ENCODE measurements at regions not wholly inside any gene's neighbourhood (a gene's known extent, or its start where the extent isn't known, plus 50 kb on each side); places are given as distances from the start of the nearest gene placed in this dataset.

DNA sequence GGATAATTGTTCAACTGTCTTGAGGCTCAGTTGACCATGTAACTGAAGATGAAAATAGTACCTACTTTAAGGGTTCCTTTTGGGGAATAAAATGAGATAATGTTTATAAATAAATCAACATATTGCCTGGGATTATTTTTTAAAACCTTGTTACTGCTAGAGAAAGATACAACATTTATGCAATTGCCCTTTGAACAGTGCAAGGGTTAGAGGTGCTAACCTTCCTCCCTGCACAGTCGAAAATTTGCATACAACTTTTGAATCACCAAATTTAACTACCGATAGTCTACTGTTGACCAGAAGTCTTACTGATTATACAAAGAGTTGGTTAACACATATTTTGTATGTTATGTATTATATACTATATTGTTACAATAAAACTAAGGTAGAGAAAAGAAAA, 750.0 kb downstream of the EFNB2 start:
- TF ChIP-seq, protein P1, sequence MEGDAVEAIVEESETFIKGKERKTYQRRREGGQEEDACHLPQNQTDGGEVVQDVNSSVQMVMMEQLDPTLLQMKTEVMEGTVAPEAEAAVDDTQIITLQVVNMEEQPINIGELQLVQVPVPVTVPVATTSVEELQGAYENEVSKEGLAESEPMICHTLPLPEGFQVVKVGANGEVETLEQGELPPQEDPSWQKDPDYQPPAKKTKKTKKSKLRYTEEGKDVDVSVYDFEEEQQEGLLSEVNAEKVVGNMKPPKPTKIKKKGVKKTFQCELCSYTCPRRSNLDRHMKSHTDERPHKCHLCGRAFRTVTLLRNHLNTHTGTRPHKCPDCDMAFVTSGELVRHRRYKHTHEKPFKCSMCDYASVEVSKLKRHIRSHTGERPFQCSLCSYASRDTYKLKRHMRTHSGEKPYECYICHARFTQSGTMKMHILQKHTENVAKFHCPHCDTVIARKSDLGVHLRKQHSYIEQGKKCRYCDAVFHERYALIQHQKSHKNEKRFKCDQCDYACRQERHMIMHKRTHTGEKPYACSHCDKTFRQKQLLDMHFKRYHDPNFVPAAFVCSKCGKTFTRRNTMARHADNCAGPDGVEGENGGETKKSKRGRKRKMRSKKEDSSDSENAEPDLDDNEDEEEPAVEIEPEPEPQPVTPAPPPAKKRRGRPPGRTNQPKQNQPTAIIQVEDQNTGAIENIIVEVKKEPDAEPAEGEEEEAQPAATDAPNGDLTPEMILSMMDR (IDR thresholded peaks at IDR 0.05), result no peak
- TF ChIP-seq POLR2A (IDR thresholded peaks at IDR 0.05), result no peak
